ENCODE measurements at regions not wholly inside any gene's neighbourhood (a gene's known extent, or its start where the extent isn't known, plus 50 kb on each side); places are given as distances from the start of the nearest gene placed in this dataset.

DNA sequence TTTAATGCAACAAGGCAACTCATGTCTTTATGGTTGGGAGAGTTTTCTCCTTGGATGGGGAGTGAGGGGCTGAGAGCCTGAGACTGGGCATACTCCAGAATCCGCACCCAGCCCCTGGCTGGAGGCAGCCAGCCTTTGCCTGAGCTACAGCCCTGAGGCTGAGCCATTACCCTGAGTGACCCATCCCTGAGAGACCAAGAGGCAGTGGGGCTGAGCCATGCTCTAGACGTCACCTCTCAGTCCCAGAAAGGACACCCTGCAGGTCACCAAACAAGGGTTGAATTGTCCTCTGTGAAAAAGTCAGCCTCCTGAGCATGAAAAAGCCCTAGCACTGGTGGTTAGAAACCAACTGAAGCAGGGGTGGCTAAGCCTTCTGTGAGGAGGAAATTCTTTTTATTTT is 151.2 kb upstream of the GATB start:
- TF ChIP-seq, protein P1, sequence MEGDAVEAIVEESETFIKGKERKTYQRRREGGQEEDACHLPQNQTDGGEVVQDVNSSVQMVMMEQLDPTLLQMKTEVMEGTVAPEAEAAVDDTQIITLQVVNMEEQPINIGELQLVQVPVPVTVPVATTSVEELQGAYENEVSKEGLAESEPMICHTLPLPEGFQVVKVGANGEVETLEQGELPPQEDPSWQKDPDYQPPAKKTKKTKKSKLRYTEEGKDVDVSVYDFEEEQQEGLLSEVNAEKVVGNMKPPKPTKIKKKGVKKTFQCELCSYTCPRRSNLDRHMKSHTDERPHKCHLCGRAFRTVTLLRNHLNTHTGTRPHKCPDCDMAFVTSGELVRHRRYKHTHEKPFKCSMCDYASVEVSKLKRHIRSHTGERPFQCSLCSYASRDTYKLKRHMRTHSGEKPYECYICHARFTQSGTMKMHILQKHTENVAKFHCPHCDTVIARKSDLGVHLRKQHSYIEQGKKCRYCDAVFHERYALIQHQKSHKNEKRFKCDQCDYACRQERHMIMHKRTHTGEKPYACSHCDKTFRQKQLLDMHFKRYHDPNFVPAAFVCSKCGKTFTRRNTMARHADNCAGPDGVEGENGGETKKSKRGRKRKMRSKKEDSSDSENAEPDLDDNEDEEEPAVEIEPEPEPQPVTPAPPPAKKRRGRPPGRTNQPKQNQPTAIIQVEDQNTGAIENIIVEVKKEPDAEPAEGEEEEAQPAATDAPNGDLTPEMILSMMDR (IDR thresholded peaks at IDR 0.05; ENCODE audit: low read depth, low read length, poor library complexity, severe bottlenecking): no peak
- TF ChIP-seq EZH2phosphoT487 (IDR thresholded peaks at IDR 0.05; ENCODE audit: borderline replicate concordance, low read length): no peak

Measured in DOHH2 (cell line).